ENCODE measurements at regions not wholly inside any gene's neighbourhood (a gene's known extent, or its start where the extent isn't known, plus 50 kb on each side); places are given as distances from the start of the nearest gene placed in this dataset.

DNA sequence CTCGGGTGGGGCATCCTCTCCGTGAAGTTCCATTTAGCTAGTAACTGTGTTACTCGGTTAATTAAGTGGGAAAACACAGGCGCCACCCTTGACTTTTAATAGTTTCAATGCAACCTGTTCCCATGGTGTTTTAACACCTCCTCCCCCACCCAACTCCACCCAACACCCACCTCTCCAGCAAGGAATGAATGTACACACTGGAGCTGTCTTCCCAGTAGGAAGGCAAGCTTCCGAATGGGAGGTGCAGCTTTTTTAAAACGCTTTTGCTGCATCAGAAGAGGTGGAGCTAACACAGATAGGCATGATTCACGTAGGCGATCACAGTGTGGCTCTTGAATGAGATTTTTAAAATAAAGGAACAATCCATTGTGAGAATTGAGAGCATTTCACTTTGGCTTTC is 73.8 kb upstream of the AGAP1 start:
- Histone ChIP-seq H3K4me2 (ENCODE audit: insufficient read depth, low read length) (no peak overlapping the region), H4K20me1 (replicated peaks; ENCODE audit: control insufficient read depth, extremely low read depth, insufficient read depth, low read length) (no peaks in the 10 kb centered on the region), H3K4me3 (replicated peaks in 1 of 3; ENCODE audit: insufficient read depth in 1 of 3, low read depth in 1 of 3, low read length in 3 of 3) (no peak overlapping the region), H3K36me3 (ENCODE audit: control insufficient read depth in 2 of 2, extremely low read depth in 1 of 2, insufficient read depth in 2 of 2, low read length in 2 of 2) (no peaks in the 10 kb centered on the region), H3K27me3 (ENCODE audit: control insufficient read depth in 2 of 2, insufficient read depth in 2 of 2, low read length in 2 of 2) (no peaks in the 10 kb centered on the region), H3K9me3 (replicated peaks; ENCODE audit: control insufficient read depth, insufficient read depth, low read length) (no peaks in the 10 kb centered on the region), H3K9me1 (replicated peaks; ENCODE audit: control insufficient read depth, extremely low read depth, insufficient read depth, low read length) (no peaks in the 10 kb centered on the region), H3K79me2 (ENCODE audit: control insufficient read depth, insufficient read depth, low read length) (no peaks in the 10 kb centered on the region), H3K27ac (ENCODE audit: insufficient read depth, low read depth, low read length) (no peak overlapping the region), H2AFZ (ENCODE audit: low read depth, low read length) (no peak overlapping the region), H3K9ac (replicated peaks; ENCODE audit: extremely low read depth, insufficient read depth, low read length) (no peak overlapping the region), H3K4me1 (ENCODE audit: control insufficient read depth, extremely low read depth, insufficient read depth, low read length) (no peaks in the 10 kb centered on the region)
- BruUV-seq (replicated peaks) = no TSS peak
- intact Hi-C loops (cut with micrococcal nuclease) = no loop called here
- CTCF ChIA-PET = no interaction called here
- DNase-seq (ENCODE audit: low read depth, low spot score) (no peak), FAIRE-seq (no peak)
- TF ChIP-seq POLR2A (IDR thresholded peaks at IDR 0.05; ENCODE audit: low read depth, low read length) = no peak
- no peak for TF ChIP-seq FOS (IDR thresholded peaks at IDR 0.05; ENCODE audit: borderline replicate concordance, insufficient read depth, low read length)
- TF ChIP-seq GATA2 (IDR thresholded peaks at IDR 0.05; ENCODE audit: insufficient read depth, insufficient read length, low read depth, low read length) = no peak
- TF ChIP-seq CTCF (IDR thresholded peaks at IDR 0.05; ENCODE audit: extremely low read depth in 1 of 2, insufficient read depth in 1 of 2, low read depth in 1 of 2, low read length in 2 of 2) = no peak
- TF ChIP-seq, protein P1, sequence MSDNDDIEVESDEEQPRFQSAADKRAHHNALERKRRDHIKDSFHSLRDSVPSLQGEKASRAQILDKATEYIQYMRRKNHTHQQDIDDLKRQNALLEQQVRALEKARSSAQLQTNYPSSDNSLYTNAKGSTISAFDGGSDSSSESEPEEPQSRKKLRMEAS (IDR thresholded peaks at IDR 0.05; ENCODE audit: insufficient read depth, insufficient read length) = no peak
- TF ChIP-seq EZH2 (IDR thresholded peaks at IDR 0.05; ENCODE audit: borderline replicate concordance, low read depth, low read length, severe bottlenecking) = no peak
- TF ChIP-seq JUN (IDR thresholded peaks at IDR 0.05; ENCODE audit: borderline replicate concordance, insufficient read depth, insufficient read length, low read depth) = no peak
- no peak for TF ChIP-seq MYC (IDR thresholded peaks at IDR 0.05; ENCODE audit: low read depth, low read length)
- no peak for TF ChIP-seq POLR2AphosphoS5 (IDR thresholded peaks at IDR 0.05; ENCODE audit: insufficient read depth, low read depth, low read length)
- dilution Hi-C loops (cut with MboI; ENCODE audit: extremely low pct_ligation_motif_present, low sequenced_read_pairs) = no loop called here
- POLR2A ChIA-PET = no interaction called here
